Right atrium auricular region (tissue), 2 donors: ENCODE measurements at regions not wholly inside any gene's neighbourhood (a gene's known extent, or its start where the extent isn't known, plus 50 kb on each side); places are given as distances from the start of the nearest gene placed in this dataset.

Experiments
- DNase-seq: peaks from one replicate; pipeline ENCODE4 v3.0.0-alpha.2; 2019; ENCODE audit warnings: low spot score
- H3K27ac ChIP-seq, 2 donors: fragments of 200-600 bp; sonication (generic); 1 replicate in 1 of 2; 2 replicates in 1 of 2; pipeline ENCODE4 v1.5.1; 2016 to 2019
- H3K27me3 ChIP-seq, 2 donors: fragments of 200-600 bp; sonication (generic); one replicate each; pipeline versions ENCODE4 v1.5.1 to v1.6.0; 2017 to 2019
- H3K36me3 ChIP-seq: fragments of 200-600 bp; sonication (generic); one replicate; pipeline ENCODE4 v1.5.1; 2016
- H3K4me1 ChIP-seq, 2 donors: fragments of 200-600 bp; sonication (generic); one replicate each; pipeline versions ENCODE4 v1.5.1 to v1.6.0; 2017 to 2019
- H3K4me3 ChIP-seq, 2 donors: fragments of 200-600 bp; sonication (generic); 1 replicate in 1 of 2; 2 replicates in 1 of 2; pipeline ENCODE4 v1.5.1; 2017 to 2019; ENCODE audit warnings: mild to moderate bottlenecking in 1 of 2, moderate library complexity in 1 of 2
- H3K9me3 ChIP-seq, 2 donors: fragments of 200-600 bp; sonication (generic); one replicate each; pipeline ENCODE4 v1.5.1; 2019
- CTCF ChIP-seq, 2 donors: fragments of 200-600 bp; sonication (generic); IDR thresholded peaks; one replicate each; pipeline ENCODE4 v1.5.1; 2019; ENCODE audit warnings: antibody characterized with exemption in 2 of 2

DNA sequence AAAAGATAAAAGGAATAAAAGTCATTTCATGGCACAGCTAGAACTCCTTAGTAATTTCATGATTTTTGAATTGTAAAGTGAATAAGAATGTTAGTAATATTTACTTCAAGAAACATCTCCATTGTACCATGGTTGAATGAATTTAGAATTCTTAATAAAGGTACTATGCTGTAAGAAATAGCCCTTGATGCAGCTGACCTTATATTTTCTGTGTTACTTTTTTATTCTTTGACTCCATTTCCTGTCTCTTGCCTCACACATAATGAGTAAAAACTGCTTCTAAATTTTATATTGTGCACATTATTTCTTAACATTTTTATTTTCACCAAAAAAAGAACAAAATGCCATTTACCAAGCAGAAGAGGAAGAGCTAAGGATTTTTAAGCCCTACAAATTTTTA, 81.9 kb upstream of the PDHA2 start:
- H3K4me3 ChIP-seq = no peak overlapping the region
- DNase-seq = no peak

GRCh38 chr4:95754667-95755066, 85.2 kb upstream of the PDHA2 start:
- TF ChIP-seq CTCF (IDR thresholded peaks at IDR 0.05) = no peak
- no peaks in the 10 kb centered on the region for H3K27me3 ChIP-seq
- H3K36me3 ChIP-seq = no peaks in the 10 kb centered on the region
- DNase-seq = no peak
- H3K4me1 ChIP-seq = no peaks in the 10 kb centered on the region
- no peak overlapping the region for H3K4me3 ChIP-seq
- no peak overlapping the region for H3K27ac ChIP-seq
- H3K9me3 ChIP-seq = no peaks in the 10 kb centered on the region

More for the DNA sequence above, 81.9 kb upstream of the PDHA2 start:
- Histone ChIP-seq H3K27ac (no peak overlapping the region), H3K36me3 (no peaks in the 10 kb centered on the region), H3K27me3 (no peaks in the 10 kb centered on the region), H3K4me1 (no peaks in the 10 kb centered on the region), H3K9me3 (no peaks in the 10 kb centered on the region)
- no peak for TF ChIP-seq CTCF (IDR thresholded peaks at IDR 0.05)

DNA sequence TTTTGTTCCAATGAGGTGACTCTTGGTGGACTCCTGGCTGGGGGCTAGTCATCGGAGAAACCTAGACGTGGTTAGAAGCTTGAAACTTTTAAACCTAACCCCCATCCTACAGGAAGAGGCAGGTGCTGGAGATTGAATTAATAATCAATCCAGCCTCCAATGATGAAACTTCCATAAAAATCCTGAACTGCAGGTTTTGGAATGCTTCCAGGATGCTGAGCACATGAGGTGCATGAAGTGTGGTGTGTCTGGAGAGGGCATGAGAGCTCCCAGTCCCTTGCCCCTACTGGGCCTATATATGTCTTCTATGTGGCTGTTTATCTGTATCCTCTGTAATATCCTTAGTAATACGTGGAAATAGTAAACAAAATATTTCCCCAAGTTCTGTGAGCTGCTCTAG, 90.7 kb upstream of the PDHA2 start:
- TF ChIP-seq CTCF (IDR thresholded peaks at IDR 0.05) = no peak
- Histone ChIP-seq H3K4me3 (no peak overlapping the region), H3K27me3 (no peaks in the 10 kb centered on the region), H3K9me3 (no peaks in the 10 kb centered on the region), H3K4me1 (no peaks in the 10 kb centered on the region), H3K27ac (no peak overlapping the region), H3K36me3 (no peaks in the 10 kb centered on the region)
- DNase-seq = no peak

DNA sequence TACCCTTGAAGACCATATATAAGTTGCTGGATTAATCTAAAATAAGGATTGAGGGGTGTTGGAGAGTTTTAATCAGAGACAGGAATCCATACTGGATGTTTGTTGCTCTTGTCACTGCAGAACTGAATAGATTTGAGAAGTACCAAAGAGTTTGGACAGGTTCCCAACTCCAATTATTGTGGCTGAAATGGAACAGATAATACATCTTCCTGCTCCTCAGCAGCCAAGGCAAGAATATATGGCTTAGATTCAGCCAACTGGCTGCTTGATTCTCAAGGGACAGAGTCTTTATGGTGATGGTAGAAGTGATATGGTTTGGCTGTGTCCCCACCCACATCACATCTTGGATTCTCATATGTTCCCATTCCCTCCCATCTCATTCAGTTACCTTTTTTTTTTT, 97.0 kb upstream of the PDHA2 start:
- Histone ChIP-seq H3K36me3 (no peaks in the 10 kb centered on the region), H3K27me3 (no peaks in the 10 kb centered on the region), H3K4me1 (no peaks in the 10 kb centered on the region), H3K4me3 (no peak overlapping the region), H3K27ac (no peak overlapping the region), H3K9me3 (no peaks in the 10 kb centered on the region)
- no peak for TF ChIP-seq CTCF (IDR thresholded peaks at IDR 0.05)
- no peak for DNase-seq

DNA sequence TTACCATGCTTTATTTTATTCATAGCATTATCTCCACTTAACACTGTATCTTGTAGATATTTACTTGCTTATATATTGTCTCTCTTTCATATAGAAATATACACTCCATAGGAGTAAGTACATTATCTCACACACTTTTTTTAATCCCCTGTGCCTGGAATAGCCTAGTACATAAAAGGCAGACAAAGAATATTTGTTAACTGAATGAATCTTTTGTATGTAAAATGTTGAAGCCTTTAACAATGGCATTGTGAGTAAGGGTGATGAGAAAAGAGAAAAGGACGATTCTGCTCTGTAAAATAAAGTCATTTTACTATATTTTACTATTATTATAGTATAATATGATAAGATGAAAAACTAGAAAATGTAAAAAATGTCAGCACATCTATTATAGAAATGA, 97.7 kb upstream of the PDHA2 start:
- no peaks in the 10 kb centered on the region for H3K4me1 ChIP-seq
- no peaks in the 10 kb centered on the region for H3K27me3 ChIP-seq
- TF ChIP-seq CTCF (IDR thresholded peaks at IDR 0.05) = no peak
- no peak overlapping the region for H3K4me3 ChIP-seq
- no peaks in the 10 kb centered on the region for H3K9me3 ChIP-seq
- no peak for DNase-seq
- no peaks in the 10 kb centered on the region for H3K36me3 ChIP-seq
- H3K27ac ChIP-seq = no peak overlapping the region

GRCh38 chr4:95732061-95732460, 107.8 kb upstream of the PDHA2 start:
- Histone ChIP-seq H3K36me3 (no peaks in the 10 kb centered on the region), H3K4me3 (no peak overlapping the region), H3K27me3 (no peaks in the 10 kb centered on the region), H3K9me3 (no peaks in the 10 kb centered on the region), H3K4me1 (no peaks in the 10 kb centered on the region), H3K27ac (no peak overlapping the region)
- DNase-seq = no peak
- no peak for TF ChIP-seq CTCF (IDR thresholded peaks at IDR 0.05)
